ENCODE measurements at regions not wholly inside any gene's neighbourhood (a gene's known extent, or its start where the extent isn't known, plus 50 kb on each side); places are given as distances from the start of the nearest gene placed in this dataset.
A peak's percentile ranks its signal among the peaks of the same experiment; 100 is the strongest.

DNA sequence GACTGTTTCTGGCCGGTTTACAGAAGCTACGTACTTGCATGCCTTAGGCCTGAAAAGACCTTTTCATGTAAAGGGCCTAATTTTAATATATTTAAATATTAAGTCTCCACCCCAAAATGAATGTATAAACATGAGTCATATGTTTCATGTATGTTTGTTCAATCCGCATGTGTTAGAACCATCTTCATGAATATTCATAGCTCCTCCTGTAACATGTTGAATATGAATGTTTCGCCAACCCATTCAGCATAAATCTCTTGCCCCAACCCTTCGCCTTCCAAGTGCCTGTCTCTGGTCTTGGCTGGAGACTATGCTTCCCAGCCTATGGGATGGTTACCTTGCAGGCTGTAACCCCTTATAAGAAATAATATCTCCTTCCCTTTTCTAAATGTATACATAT lies 212.5 kb downstream of the SCG2 start:
- no peak for DNase-seq (ENCODE audit: low spot score)
- Histone ChIP-seq H3K4me3 (no peak overlapping the region), H3K36me3 (no peaks in the 10 kb centered on the region), H3K4me1 (replicated peaks) (no peaks in the 10 kb centered on the region), H3K9me3 (no peaks in the 10 kb centered on the region), H3K27ac (no peak overlapping the region), H3K27me3 (replicated peaks; ENCODE audit: insufficient read depth) (no peaks in the 10 kb centered on the region)
- WGBS, result 80% methylated on average over 5 of the region's 5 CpGs
- intact Hi-C loops (cut with DNase I), result no loop called here
- TF ChIP-seq POLR2AphosphoS5 (IDR thresholded peaks at IDR 0.05) (no peak), POLR2A (IDR thresholded peaks at IDR 0.05) (no peak), CTCF (IDR thresholded peaks at IDR 0.05) (no peak)

DNA sequence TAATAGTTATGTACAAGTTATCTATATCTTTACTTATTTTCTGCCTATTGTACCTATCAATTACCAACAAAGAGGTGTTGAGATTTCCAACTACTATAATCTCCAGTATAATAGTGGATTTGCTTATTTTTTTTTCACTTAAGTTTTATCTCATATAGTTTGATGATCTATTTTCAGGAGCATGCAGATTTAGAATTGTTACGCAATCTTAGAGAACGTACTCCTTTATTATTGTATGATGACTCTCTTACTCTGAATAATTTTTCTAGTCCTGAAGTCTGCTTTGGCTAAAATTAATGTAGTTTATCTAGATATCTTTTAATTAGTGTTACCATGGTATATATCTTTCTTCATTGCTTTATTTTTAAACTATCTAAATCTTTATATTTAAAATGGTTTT lies 205.2 kb downstream of the SCG2 start:
- Histone ChIP-seq H3K4me3 (no peak overlapping the region), H3K9me3 (no peaks in the 10 kb centered on the region), H3K27ac (no peak overlapping the region), H3K27me3 (replicated peaks; ENCODE audit: insufficient read depth) (no peaks in the 10 kb centered on the region), H3K4me1 (replicated peaks) (no peaks in the 10 kb centered on the region), H3K36me3 (no peaks in the 10 kb centered on the region)
- 88% methylated on average over 2 of the region's 2 CpGs for WGBS
- DNase-seq (ENCODE audit: low spot score), result no peak
- intact Hi-C loops (cut with DNase I), result no loop called here
- TF ChIP-seq POLR2A (IDR thresholded peaks at IDR 0.05) (no peak), POLR2AphosphoS5 (IDR thresholded peaks at IDR 0.05) (no peak), CTCF (IDR thresholded peaks at IDR 0.05) (no peak)

DNA sequence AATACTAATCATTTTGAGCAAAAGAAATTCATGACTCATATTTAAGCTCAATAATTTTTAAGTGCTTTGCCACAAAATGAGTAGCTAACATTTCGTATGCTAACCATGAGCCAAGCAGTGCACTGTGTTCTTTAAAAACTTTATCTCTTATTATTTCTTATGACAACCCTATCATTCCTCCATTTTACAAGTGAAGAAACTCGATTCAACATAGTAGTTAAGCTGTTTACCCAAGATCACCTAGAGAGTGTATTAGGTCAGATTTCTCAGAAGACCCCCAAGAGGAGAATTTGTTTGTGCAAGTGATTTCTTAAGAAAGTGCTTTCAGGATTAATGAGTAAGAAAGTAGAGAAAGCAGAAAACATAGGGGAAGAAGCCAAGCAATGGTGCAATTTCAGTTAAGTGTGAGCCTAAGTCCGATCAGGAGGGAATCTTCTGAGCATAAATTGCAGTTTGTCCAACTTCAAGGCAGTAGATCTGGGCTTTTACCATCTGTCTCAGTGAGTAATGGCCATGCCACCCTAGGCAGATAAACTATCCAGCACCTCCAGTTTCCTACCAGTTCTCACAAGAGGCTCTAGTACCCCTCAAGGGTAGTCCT lies 202.7 kb downstream of the SCG2 start:
- no peak for DNase-seq (ENCODE audit: low spot score)
- H3K4me1 ChIP-seq (replicated peaks), result no peaks in the 10 kb centered on the region
- no peaks in the 10 kb centered on the region for H3K36me3 ChIP-seq
- WGBS, result 51% methylated on average over 3 of the region's 3 CpGs
- no peaks in the 10 kb centered on the region for H3K27me3 ChIP-seq (replicated peaks; ENCODE audit: insufficient read depth)
- intact Hi-C loops (cut with DNase I), result no loop called here
- no peak overlapping the region for H3K27ac ChIP-seq
- no peak overlapping the region for H3K4me3 ChIP-seq
- no peaks in the 10 kb centered on the region for H3K9me3 ChIP-seq
- TF ChIP-seq POLR2A (IDR thresholded peaks at IDR 0.05), result no peak
- TF ChIP-seq CTCF (IDR thresholded peaks at IDR 0.05), result no peak
- no peak for TF ChIP-seq POLR2AphosphoS5 (IDR thresholded peaks at IDR 0.05)

- intact Hi-C loops (cut with DNase I), result no loop called here
- no peaks in the 10 kb centered on the region for H3K27me3 ChIP-seq (replicated peaks; ENCODE audit: insufficient read depth)
- H3K4me3 ChIP-seq, result no peak overlapping the region
- no peaks in the 10 kb centered on the region for H3K36me3 ChIP-seq
- no peak overlapping the region for H3K27ac ChIP-seq
- no peak for TF ChIP-seq POLR2AphosphoS5 (IDR thresholded peaks at IDR 0.05)
- TF ChIP-seq POLR2A (IDR thresholded peaks at IDR 0.05), result no peak
- no peak for TF ChIP-seq CTCF (IDR thresholded peaks at IDR 0.05)
- no peak for DNase-seq (ENCODE audit: low spot score)
- 93% methylated on average over 1 of the region's 1 CpG for WGBS
- no peaks in the 10 kb centered on the region for H3K4me1 ChIP-seq (replicated peaks)
- H3K9me3 ChIP-seq, result no peaks in the 10 kb centered on the region
These were observed 197.5 kb downstream of the SCG2 start for GRCh38 chr2:223404616-223405015.

DNA sequence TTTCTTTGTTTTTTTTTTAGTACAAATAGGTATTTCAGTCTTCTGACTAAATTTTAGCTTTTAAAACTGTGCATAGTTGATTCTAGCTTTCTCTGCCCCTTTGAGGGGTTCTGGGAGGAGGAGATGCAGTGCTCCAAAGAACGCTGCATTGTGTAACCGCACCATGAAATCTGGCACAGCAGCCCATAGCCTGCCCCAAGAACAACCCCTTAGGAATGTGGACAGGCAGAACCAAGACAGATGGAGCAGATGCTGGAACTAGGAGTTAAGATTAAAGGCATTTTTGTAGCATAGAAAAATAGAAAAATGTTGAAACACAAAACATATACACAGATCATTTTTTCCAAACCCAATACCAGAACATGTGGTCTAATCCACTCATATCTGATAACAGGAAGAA lies 187.5 kb downstream of the SCG2 start:
- H3K4me3 ChIP-seq, result no peak overlapping the region
- no peaks in the 10 kb centered on the region for H3K27me3 ChIP-seq (replicated peaks; ENCODE audit: insufficient read depth)
- H3K4me1 ChIP-seq (replicated peaks), result no peaks in the 10 kb centered on the region
- H3K9me3 ChIP-seq, result no peaks in the 10 kb centered on the region
- WGBS, result 10% methylated on average over 2 of the region's 2 CpGs
- H3K27ac ChIP-seq, result no peak overlapping the region
- intact Hi-C loops (cut with DNase I), result no loop called here
- TF ChIP-seq CTCF (IDR thresholded peaks at IDR 0.05) (no peak), POLR2A (IDR thresholded peaks at IDR 0.05) (no peak), POLR2AphosphoS5 (IDR thresholded peaks at IDR 0.05) (peak; percentile 25)
- peak; percentile 23 for DNase-seq (ENCODE audit: low spot score)
- no peaks in the 10 kb centered on the region for H3K36me3 ChIP-seq
